Liver (tissue), 8 donors: ENCODE measurements at regions not wholly inside any gene's neighbourhood (a gene's known extent, or its start where the extent isn't known, plus 50 kb on each side); places are given as distances from the start of the nearest gene placed in this dataset.

ENCODE experiments used
- DNase-seq: peaks from one replicate; pipeline ENCODE4 v3.0.0-alpha.2; 2017; ENCODE audit warnings: low spot score
- H3K27ac ChIP-seq, 2 donors: one replicate each; pipeline ENCODE4 v1.7.0; 2013; ENCODE audit warnings: inconsistent platforms in 2 of 2, low read length in 2 of 2, control low read depth in 1 of 2, low read depth in 1 of 2, mild to moderate bottlenecking in 1 of 2
- H3K27me3 ChIP-seq, 4 donors: one replicate each; pipeline versions ENCODE4 v1.6.1 to v1.7.0; 2013; ENCODE audit warnings: low read length in 3 of 4, inconsistent platforms in 1 of 4, mild to moderate bottlenecking in 1 of 4, moderate library complexity in 1 of 4; ENCODE audit not compliant: control insufficient read depth in 4 of 4, insufficient read depth in 4 of 4
- H3K36me3 ChIP-seq, 4 donors: one replicate each; pipeline versions ENCODE4 v1.6.1 to v1.7.0; 2013; ENCODE audit warnings: low read length in 3 of 4, mild to moderate bottlenecking in 3 of 4, low read depth in 1 of 4, moderate library complexity in 1 of 4; ENCODE audit not compliant: control insufficient read depth in 4 of 4, insufficient read depth in 3 of 4
- H3K4me1 ChIP-seq, 4 donors: one replicate each; pipeline versions ENCODE4 v1.6.1 to v1.7.0; 2013; ENCODE audit warnings: low read length in 3 of 4, mild to moderate bottlenecking in 3 of 4, moderate library complexity in 1 of 4; ENCODE audit not compliant: control insufficient read depth in 4 of 4, insufficient read depth in 4 of 4
- H3K4me3 ChIP-seq, 3 donors: one replicate each; pipeline versions ENCODE4 v1.6.1 to v1.7.0; 2013; ENCODE audit warnings: low read length in 3 of 3, control low read depth in 1 of 3, low read depth in 1 of 3, mild to moderate bottlenecking in 1 of 3
- H3K9ac ChIP-seq, 2 donors: one replicate each; pipeline ENCODE4 v1.7.0; 2013; ENCODE audit warnings: low read length in 2 of 2, mild to moderate bottlenecking in 2 of 2, moderate library complexity in 2 of 2, control low read depth in 1 of 2, low read depth in 1 of 2
- H3K9me3 ChIP-seq, 4 donors: one replicate each; pipeline versions ENCODE4 v1.6.1 to v1.7.0; 2013; ENCODE audit warnings: low read length in 3 of 4; ENCODE audit not compliant: control insufficient read depth in 4 of 4
- EGR1 ChIP-seq, 2 donors: IDR thresholded peaks; 2 replicates each; pipeline ENCODE4 v1.6.1; 2016 to 2018; ENCODE audit warnings: antibody characterized with exemption in 2 of 2, low read depth in 2 of 2
- FOXA2 ChIP-seq: IDR thresholded peaks from 2 replicates; pipeline ENCODE4 v1.6.1; 2016; ENCODE audit warnings: antibody characterized with exemption
- GABPA ChIP-seq, 2 donors: IDR thresholded peaks in 1 of 2; conservative IDR thresholded peaks in 1 of 2; 2 replicates each; pipeline ENCODE4 v1.6.1; 2016; ENCODE audit warnings: antibody characterized with exemption in 2 of 2, mild to moderate bottlenecking in 1 of 2, moderate library complexity in 1 of 2
- HNF4A ChIP-seq, 2 donors: conservative IDR thresholded peaks; 2 replicates each; pipeline ENCODE4 v1.6.1; 2016; ENCODE audit warnings: antibody characterized with exemption in 2 of 2, mild to moderate bottlenecking in 2 of 2
- JUND ChIP-seq, 2 donors: IDR thresholded peaks; 2 replicates each; pipeline ENCODE4 v1.6.1; 2016; ENCODE audit warnings: antibody characterized with exemption in 2 of 2
- RAD21 ChIP-seq, 2 donors: IDR thresholded peaks; 2 replicates each; pipeline ENCODE4 v1.6.1; 2016; ENCODE audit warnings: antibody characterized with exemption in 2 of 2, mild to moderate bottlenecking in 2 of 2
- RXRA ChIP-seq, 2 donors: IDR thresholded peaks; 2 replicates each; pipeline ENCODE4 v1.6.1; 2017 to 2018; ENCODE audit warnings: antibody characterized with exemption in 2 of 2, mild to moderate bottlenecking in 1 of 2
- SP1 ChIP-seq: IDR thresholded peaks from 2 replicates; pipeline ENCODE4 v1.6.1; 2018; ENCODE audit warnings: antibody characterized with exemption, mild to moderate bottlenecking
- TAF1 ChIP-seq: conservative IDR thresholded peaks from 2 replicates; pipeline ENCODE4 v1.6.1; 2016; ENCODE audit warnings: antibody characterized with exemption, mild to moderate bottlenecking
- YY1 ChIP-seq: IDR thresholded peaks from 2 replicates; pipeline ENCODE4 v1.6.1; 2016; ENCODE audit warnings: antibody characterized with exemption, mild to moderate bottlenecking
- WGBS: extraction: QIAGEN DNeasy Blood & Tissue Kit; methylation state at CpG from one replicate; pipeline ENCODE4 v1.1.7; 2013; 5-methylcytosine and 5-hydroxymethylcytosine counted together
- TF ChIP-seq, protein P1 (sequence below): IDR thresholded peaks from 2 replicates; pipeline ENCODE4 v1.6.1; 2016; ENCODE audit warnings: antibody characterized with exemption
- TF ChIP-seq, protein P2 (sequence below): IDR thresholded peaks from 2 replicates; pipeline ENCODE4 v1.6.1; 2016; ENCODE audit warnings: antibody characterized with exemption, mild to moderate bottlenecking
- TF ChIP-seq, protein P3 (sequence below): fragments of 150-350 bp; IDR thresholded peaks from 2 replicates; pipeline ENCODE4 v1.5.1; 2017; ENCODE audit warnings: improper control_type of control experiment, low read depth, low read length; ENCODE audit not compliant: missing input control
- donor health status: healthy.
- donor health status: healthy.
- donor health status: healthy.
- donor health status: healthy.
- donor health status: healthy.

DNA sequence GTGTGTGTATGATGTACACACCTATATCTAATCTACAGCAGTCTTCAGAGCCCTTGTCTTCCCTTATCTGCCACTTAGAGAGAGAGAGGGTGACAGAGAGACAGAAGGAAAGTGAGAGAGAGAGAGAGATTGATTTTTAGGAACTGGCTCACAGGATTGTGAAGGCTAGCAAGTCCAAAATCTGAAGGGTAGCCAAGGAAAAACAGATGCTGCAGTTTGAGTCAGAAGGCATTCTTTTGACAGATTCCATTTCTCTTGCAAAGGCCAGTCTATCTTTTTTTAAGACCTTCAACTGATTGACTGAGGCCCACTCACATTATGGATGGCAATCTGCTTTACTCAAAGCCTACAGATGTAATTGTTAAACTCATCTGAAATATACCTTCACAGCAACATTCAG is 664.0 kb upstream of the IGFBP7 start:
- H3K27me3 ChIP-seq = no peaks in the 10 kb centered on the region
- TF ChIP-seq YY1 (no peak), FOXA2 (no peak), TAF1 (no peak), RXRA (IDR thresholded peaks at IDR 0.05) (no peak), RAD21 (IDR thresholded peaks at IDR 0.05) (no peak), EGR1 (IDR thresholded peaks at IDR 0.05; ENCODE audit: low read depth in 2 of 2) (no peak), HNF4A (conservative IDR thresholded peaks at IDR 0.05) (no peak)
- TF ChIP-seq, protein P1, sequence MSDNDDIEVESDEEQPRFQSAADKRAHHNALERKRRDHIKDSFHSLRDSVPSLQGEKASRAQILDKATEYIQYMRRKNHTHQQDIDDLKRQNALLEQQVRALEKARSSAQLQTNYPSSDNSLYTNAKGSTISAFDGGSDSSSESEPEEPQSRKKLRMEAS = no peak
- TF ChIP-seq, protein P2, sequence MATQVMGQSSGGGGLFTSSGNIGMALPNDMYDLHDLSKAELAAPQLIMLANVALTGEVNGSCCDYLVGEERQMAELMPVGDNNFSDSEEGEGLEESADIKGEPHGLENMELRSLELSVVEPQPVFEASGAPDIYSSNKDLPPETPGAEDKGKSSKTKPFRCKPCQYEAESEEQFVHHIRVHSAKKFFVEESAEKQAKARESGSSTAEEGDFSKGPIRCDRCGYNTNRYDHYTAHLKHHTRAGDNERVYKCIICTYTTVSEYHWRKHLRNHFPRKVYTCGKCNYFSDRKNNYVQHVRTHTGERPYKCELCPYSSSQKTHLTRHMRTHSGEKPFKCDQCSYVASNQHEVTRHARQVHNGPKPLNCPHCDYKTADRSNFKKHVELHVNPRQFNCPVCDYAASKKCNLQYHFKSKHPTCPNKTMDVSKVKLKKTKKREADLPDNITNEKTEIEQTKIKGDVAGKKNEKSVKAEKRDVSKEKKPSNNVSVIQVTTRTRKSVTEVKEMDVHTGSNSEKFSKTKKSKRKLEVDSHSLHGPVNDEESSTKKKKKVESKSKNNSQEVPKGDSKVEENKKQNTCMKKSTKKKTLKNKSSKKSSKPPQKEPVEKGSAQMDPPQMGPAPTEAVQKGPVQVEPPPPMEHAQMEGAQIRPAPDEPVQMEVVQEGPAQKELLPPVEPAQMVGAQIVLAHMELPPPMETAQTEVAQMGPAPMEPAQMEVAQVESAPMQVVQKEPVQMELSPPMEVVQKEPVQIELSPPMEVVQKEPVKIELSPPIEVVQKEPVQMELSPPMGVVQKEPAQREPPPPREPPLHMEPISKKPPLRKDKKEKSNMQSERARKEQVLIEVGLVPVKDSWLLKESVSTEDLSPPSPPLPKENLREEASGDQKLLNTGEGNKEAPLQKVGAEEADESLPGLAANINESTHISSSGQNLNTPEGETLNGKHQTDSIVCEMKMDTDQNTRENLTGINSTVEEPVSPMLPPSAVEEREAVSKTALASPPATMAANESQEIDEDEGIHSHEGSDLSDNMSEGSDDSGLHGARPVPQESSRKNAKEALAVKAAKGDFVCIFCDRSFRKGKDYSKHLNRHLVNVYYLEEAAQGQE = no peak

DNA sequence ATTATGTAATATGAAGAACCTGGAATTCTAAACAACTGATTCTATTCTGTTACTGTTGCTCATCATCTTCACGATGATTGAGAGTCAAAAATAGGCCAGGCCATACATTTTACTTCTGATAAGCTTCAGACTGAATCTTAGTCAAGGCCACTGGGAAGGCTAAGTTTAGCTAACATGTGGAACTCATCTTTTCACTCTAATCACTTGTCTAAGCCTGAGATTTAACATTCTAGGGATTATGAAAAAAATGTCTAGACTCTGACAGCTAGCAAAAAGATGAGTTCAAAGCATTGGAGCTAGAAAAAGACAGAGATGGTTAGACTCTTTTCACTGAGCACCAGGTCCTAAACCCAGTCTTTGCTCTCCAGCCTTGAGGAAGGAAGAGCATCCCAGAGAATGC is 656.2 kb upstream of the IGFBP7 start:
- no peak overlapping the region for H3K4me3 ChIP-seq
- WGBS = 53% methylated on average over 1 of the region's 1 CpG
- no peaks in the 10 kb centered on the region for H3K27me3 ChIP-seq
- no peak overlapping the region for H3K27ac ChIP-seq
- H3K9me3 ChIP-seq = no peaks in the 10 kb centered on the region
- no peaks in the 10 kb centered on the region for H3K36me3 ChIP-seq
- DNase-seq = no peak
- H3K9ac ChIP-seq = no peak overlapping the region
- no peak for TF ChIP-seq JUND (IDR thresholded peaks at IDR 0.05)
- TF ChIP-seq GABPA (IDR thresholded peaks at IDR 0.05 in 1 of 2, conservative IDR thresholded peaks at IDR 0.05 in 1 of 2) = no peak
- TF ChIP-seq HNF4A (conservative IDR thresholded peaks at IDR 0.05) = no peak
- TF ChIP-seq, protein P3, sequence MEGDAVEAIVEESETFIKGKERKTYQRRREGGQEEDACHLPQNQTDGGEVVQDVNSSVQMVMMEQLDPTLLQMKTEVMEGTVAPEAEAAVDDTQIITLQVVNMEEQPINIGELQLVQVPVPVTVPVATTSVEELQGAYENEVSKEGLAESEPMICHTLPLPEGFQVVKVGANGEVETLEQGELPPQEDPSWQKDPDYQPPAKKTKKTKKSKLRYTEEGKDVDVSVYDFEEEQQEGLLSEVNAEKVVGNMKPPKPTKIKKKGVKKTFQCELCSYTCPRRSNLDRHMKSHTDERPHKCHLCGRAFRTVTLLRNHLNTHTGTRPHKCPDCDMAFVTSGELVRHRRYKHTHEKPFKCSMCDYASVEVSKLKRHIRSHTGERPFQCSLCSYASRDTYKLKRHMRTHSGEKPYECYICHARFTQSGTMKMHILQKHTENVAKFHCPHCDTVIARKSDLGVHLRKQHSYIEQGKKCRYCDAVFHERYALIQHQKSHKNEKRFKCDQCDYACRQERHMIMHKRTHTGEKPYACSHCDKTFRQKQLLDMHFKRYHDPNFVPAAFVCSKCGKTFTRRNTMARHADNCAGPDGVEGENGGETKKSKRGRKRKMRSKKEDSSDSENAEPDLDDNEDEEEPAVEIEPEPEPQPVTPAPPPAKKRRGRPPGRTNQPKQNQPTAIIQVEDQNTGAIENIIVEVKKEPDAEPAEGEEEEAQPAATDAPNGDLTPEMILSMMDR = no peak
- no peak for TF ChIP-seq RXRA (IDR thresholded peaks at IDR 0.05)
- no peak for TF ChIP-seq RAD21 (IDR thresholded peaks at IDR 0.05)
- TF ChIP-seq, protein P2 = no peak
- TF ChIP-seq SP1 = no peak
- no peaks in the 10 kb centered on the region for H3K4me1 ChIP-seq

More for the DNA sequence above, 664.0 kb upstream of the IGFBP7 start:
- no peak overlapping the region for H3K4me3 ChIP-seq
- no peak for DNase-seq
- H3K27ac ChIP-seq = no peak overlapping the region
- no peak overlapping the region for H3K9ac ChIP-seq
- no peaks in the 10 kb centered on the region for H3K9me3 ChIP-seq
- no peaks in the 10 kb centered on the region for H3K36me3 ChIP-seq
- H3K4me1 ChIP-seq = no peaks in the 10 kb centered on the region
